Smooth muscle cell (in vitro differentiated cells): ENCODE measurements at regions not wholly inside any gene's neighbourhood (a gene's known extent, or its start where the extent isn't known, plus 50 kb on each side); places are given as distances from the start of the nearest gene placed in this dataset.

Experiments
- DNase-seq: peaks from one replicate; lab custom pipeline; 2025; ENCODE audit not compliant: unreplicated experiment; lab: John Stamatoyannopoulos, UW
- H2AFZ ChIP-seq: fragments of 200-600 bp; sonication (generic); 2 replicates; pipeline ENCODE4 v1.6.0; 2016; ENCODE audit warnings: antibody characterized with exemption, low read depth, mild to moderate bottlenecking
- H3F3A ChIP-seq: fragments of 200-600 bp; sonication (generic); 2 replicates; pipeline ENCODE4 v1.6.0; 2017; ENCODE audit warnings: antibody characterized with exemption, low read depth
- H3K27ac ChIP-seq: fragments of 200-600 bp; sonication (generic); 2 replicates; pipeline ENCODE4 v1.5.1; 2016; ENCODE audit warnings: low read depth, mild to moderate bottlenecking
- H3K27me3 ChIP-seq: fragments of 200-600 bp; sonication (generic); 2 replicates; pipeline ENCODE4 v1.6.1; 2016; ENCODE audit warnings: low read depth, mild to moderate bottlenecking
- H3K36me3 ChIP-seq: fragments of 200-600 bp; sonication (generic); 2 replicates; pipeline ENCODE4 v1.5.1; 2016; ENCODE audit warnings: low read depth
- H3K4me1 ChIP-seq: fragments of 200-600 bp; sonication (generic); 2 replicates; pipeline ENCODE4 v1.5.1; 2016; ENCODE audit warnings: low read depth
- H3K4me2 ChIP-seq: fragments of 200-600 bp; sonication (generic); 2 replicates; pipeline ENCODE4 v1.6.0; 2016; ENCODE audit warnings: mild to moderate bottlenecking
- H3K4me3 ChIP-seq: fragments of 200-600 bp; sonication (generic); 2 replicates; pipeline ENCODE4 v1.5.1; 2016; ENCODE audit warnings: mild to moderate bottlenecking
- H3K79me2 ChIP-seq: fragments of 200-600 bp; sonication (generic); 2 replicates; pipeline ENCODE4 v1.6.0; 2016; ENCODE audit warnings: low read depth, mild to moderate bottlenecking
- H3K9ac ChIP-seq: fragments of 200-600 bp; sonication (generic); 2 replicates; pipeline ENCODE4 v1.6.0; 2016; ENCODE audit warnings: low read depth
- H3K9me3 ChIP-seq: fragments of 200-600 bp; sonication (generic); replicated peaks from 2 replicates; pipeline ENCODE4 v1.5.1; 2016; ENCODE audit warnings: low read depth
- H4K20me1 ChIP-seq: fragments of 200-600 bp; sonication (generic); 2 replicates; pipeline ENCODE4 v1.6.0; 2016; ENCODE audit warnings: low read depth
- WGBS: methylation state at CpG from one replicate; pipeline ENCODE4 v1.1.7; 2016; ENCODE audit warnings: low lambda C conversion rate; 5-methylcytosine and 5-hydroxymethylcytosine counted together
- TF ChIP-seq, protein P1 (sequence below): fragments of 200-600 bp; sonication (generic); IDR thresholded peaks from 2 replicates; pipeline ENCODE4 v1.5.1; 2017; ENCODE audit warnings: borderline replicate concordance, mild to moderate bottlenecking, antibody characterized with exemption; ENCODE audit not compliant: insufficient read depth, poor library complexity, severe bottlenecking

DNA sequence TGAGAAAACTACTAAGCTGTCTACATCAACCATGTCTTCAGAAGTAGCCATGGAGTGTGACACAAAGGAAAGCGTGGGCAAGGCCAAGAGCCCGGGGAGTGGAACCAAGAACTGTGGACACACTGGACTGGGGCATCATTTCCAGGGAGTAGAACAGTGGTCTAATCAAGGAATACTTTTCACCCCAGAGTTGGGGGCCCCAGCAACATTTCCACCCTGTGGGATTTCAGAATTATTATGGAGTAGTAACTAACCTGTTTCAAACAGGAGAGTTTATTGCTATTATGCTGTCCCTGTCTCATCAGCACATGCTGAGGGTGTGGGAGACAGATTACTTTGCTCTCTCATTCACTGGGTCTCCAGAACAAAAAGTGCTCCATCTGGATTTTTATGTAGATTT is 58.0 kb upstream of the FSTL4 start:
- 70% methylated on average over 2 of the region's 2 CpGs for WGBS
- DNase-seq: no peak

DNA sequence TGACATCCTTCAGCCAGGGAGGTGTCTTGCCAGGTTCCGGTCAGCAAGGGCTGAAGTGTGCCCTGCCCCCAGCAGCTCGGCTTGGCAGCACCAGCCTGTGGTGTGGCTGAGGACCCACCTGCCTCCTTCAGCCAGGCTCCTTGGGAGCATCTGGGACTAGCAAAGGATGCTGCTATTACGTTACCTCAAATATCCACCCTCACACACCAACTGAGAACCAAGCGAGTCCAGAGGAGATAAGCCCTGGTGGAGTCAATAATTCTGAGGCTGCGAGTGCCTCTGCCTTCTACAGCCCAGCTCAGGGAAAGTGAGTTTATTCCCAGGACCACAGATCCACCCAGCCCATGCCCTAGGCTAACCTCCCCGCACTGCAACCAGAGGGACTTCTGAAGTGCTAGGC is 57.1 kb upstream of the FSTL4 start:
- H3K79me2 ChIP-seq: no peaks in the 10 kb centered on the region
- no peak overlapping the region for H2AFZ ChIP-seq
- 83% methylated on average over 6 of the region's 6 CpGs for WGBS
- no peak for DNase-seq
- H3K27me3 ChIP-seq: no peaks in the 10 kb centered on the region
- no peaks in the 10 kb centered on the region for H4K20me1 ChIP-seq
- TF ChIP-seq, protein P1, sequence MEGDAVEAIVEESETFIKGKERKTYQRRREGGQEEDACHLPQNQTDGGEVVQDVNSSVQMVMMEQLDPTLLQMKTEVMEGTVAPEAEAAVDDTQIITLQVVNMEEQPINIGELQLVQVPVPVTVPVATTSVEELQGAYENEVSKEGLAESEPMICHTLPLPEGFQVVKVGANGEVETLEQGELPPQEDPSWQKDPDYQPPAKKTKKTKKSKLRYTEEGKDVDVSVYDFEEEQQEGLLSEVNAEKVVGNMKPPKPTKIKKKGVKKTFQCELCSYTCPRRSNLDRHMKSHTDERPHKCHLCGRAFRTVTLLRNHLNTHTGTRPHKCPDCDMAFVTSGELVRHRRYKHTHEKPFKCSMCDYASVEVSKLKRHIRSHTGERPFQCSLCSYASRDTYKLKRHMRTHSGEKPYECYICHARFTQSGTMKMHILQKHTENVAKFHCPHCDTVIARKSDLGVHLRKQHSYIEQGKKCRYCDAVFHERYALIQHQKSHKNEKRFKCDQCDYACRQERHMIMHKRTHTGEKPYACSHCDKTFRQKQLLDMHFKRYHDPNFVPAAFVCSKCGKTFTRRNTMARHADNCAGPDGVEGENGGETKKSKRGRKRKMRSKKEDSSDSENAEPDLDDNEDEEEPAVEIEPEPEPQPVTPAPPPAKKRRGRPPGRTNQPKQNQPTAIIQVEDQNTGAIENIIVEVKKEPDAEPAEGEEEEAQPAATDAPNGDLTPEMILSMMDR: no peak
- no peaks in the 10 kb centered on the region for H3K4me1 ChIP-seq
- no peak overlapping the region for H3K9ac ChIP-seq
- H3K27ac ChIP-seq: no peak overlapping the region
- H3K4me3 ChIP-seq: no peak overlapping the region
- H3K4me2 ChIP-seq: no peak overlapping the region
- H3K36me3 ChIP-seq: no peaks in the 10 kb centered on the region
- no peaks in the 10 kb centered on the region for H3F3A ChIP-seq
- no peaks in the 10 kb centered on the region for H3K9me3 ChIP-seq

More for the DNA sequence above, 58.0 kb upstream of the FSTL4 start:
- no peaks in the 10 kb centered on the region for H3K27me3 ChIP-seq
- no peaks in the 10 kb centered on the region for H3K79me2 ChIP-seq
- no peaks in the 10 kb centered on the region for H3K36me3 ChIP-seq
- H3K4me1 ChIP-seq: peaks cover under 1% of the 10 kb centered on the region
- TF ChIP-seq, protein P1: no peak
- H3K27ac ChIP-seq: no peak overlapping the region
- H2AFZ ChIP-seq: no peak overlapping the region
- H3K4me2 ChIP-seq: no peak overlapping the region
- no peaks in the 10 kb centered on the region for H3F3A ChIP-seq
- no peaks in the 10 kb centered on the region for H3K9me3 ChIP-seq
- H3K9ac ChIP-seq: no peak overlapping the region
- no peaks in the 10 kb centered on the region for H4K20me1 ChIP-seq
- H3K4me3 ChIP-seq: no peak overlapping the region

DNA sequence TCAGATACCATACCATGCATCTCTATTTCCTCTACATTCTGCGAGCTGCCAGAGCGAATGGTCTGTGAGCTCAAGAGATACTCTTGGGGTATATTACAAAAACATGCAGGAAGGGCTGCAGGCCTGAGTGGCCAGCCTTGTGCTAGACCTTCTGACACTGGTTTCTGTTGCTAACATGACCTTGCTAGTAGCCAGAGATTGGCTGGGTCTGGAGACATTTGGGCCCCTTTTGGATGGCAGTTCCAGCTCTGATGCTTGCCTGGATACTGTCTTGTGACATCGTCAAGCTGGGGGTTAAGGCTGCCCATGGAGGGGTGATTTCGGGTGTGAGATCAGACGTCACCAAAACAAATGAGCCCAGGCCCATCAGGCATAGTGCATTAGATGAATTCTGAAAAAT is 56.1 kb upstream of the FSTL4 start:
- H3K9ac ChIP-seq: no peak overlapping the region
- TF ChIP-seq, protein P1: no peak
- H3K9me3 ChIP-seq: no peaks in the 10 kb centered on the region
- H3K4me1 ChIP-seq: no peaks in the 10 kb centered on the region
- no peaks in the 10 kb centered on the region for H4K20me1 ChIP-seq
- WGBS: 93% methylated on average over 5 of the region's 5 CpGs
- no peak overlapping the region for H3K4me3 ChIP-seq
- H3K27ac ChIP-seq: no peak overlapping the region
- H3K36me3 ChIP-seq: no peaks in the 10 kb centered on the region
- no peak overlapping the region for H3K4me2 ChIP-seq
- no peak for DNase-seq
- H2AFZ ChIP-seq: no peak overlapping the region
- H3K27me3 ChIP-seq: no peaks in the 10 kb centered on the region
- no peaks in the 10 kb centered on the region for H3K79me2 ChIP-seq
- H3F3A ChIP-seq: no peaks in the 10 kb centered on the region

DNA sequence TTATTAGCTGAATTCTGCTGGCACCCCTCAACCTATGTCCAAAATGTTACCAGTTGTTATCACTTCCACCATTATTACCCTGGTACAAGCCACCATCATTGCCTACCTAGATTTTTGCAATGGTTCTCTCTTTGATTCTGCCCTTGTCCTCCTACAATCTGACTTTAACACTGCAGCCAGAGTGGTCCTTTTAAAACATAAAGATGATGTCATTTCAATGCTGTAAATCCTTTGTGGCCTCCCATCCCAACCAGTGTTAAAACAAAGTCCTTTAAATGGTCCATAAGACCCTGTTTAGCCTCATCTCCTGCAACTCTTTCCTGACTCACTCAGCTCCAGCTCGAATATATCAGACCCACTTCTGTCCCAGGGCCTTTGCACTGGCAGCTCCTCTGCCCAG is 54.9 kb upstream of the FSTL4 start:
- no peaks in the 10 kb centered on the region for H4K20me1 ChIP-seq
- no peaks in the 10 kb centered on the region for H3K9me3 ChIP-seq
- no peak overlapping the region for H3K4me3 ChIP-seq
- no peak overlapping the region for H3K4me2 ChIP-seq
- no peak overlapping the region for H3K27ac ChIP-seq
- no peaks in the 10 kb centered on the region for H3K4me1 ChIP-seq
- DNase-seq: no peak
- H3K27me3 ChIP-seq: no peaks in the 10 kb centered on the region
- no peaks in the 10 kb centered on the region for H3K79me2 ChIP-seq
- WGBS: 80% methylated on average over 1 of the region's 1 CpG
- H2AFZ ChIP-seq: no peak overlapping the region
- H3K9ac ChIP-seq: no peak overlapping the region
- no peaks in the 10 kb centered on the region for H3F3A ChIP-seq
- TF ChIP-seq, protein P1: no peak
- H3K36me3 ChIP-seq: no peaks in the 10 kb centered on the region
